Tibial nerve (tissue), 4 donors: ENCODE measurements at regions not wholly inside any gene's neighbourhood (a gene's known extent, or its start where the extent isn't known, plus 50 kb on each side); places are given as distances from the start of the nearest gene placed in this dataset.

ENCODE experiments used
- DNase-seq, 2 donors: peaks; one replicate each; pipeline ENCODE4 v3.0.0-alpha.2; 2019; ENCODE audit warnings: low spot score in 2 of 2
- H3K27ac ChIP-seq, 4 donors: fragments of 200-600 bp; sonication (generic) in 3 of 4; one replicate each; pipeline ENCODE4 v1.5.1; 2017 to 2019; ENCODE audit warnings: mild to moderate bottlenecking in 1 of 4
- H3K27me3 ChIP-seq, 2 donors: fragments of 200-600 bp; sonication (generic) in 1 of 2; one replicate each; pipeline versions ENCODE4 v1.5.1 to v1.6.0; 2017 to 2019
- H3K36me3 ChIP-seq, 3 donors: fragments of 200-600 bp; sonication (generic); one replicate each; pipeline ENCODE4 v1.5.1; 2018 to 2019
- H3K4me1 ChIP-seq, 4 donors: fragments of 200-600 bp; sonication (generic) in 3 of 4; one replicate each; pipeline ENCODE4 v1.5.1; 2017 to 2019
- H3K4me3 ChIP-seq, 4 donors: fragments of 200-600 bp; sonication (generic) in 3 of 4; one replicate each; pipeline ENCODE4 v1.5.1; 2017 to 2019; ENCODE audit warnings: mild to moderate bottlenecking in 1 of 4, moderate library complexity in 1 of 4
- H3K9me3 ChIP-seq, 4 donors: fragments of 200-600 bp; sonication (generic) in 3 of 4; one replicate each; pipeline ENCODE4 v1.5.1; 2017 to 2019
- CTCF ChIP-seq, 5 experiments: fragments of 200-600 bp in 3 of 5; fragments of 450-650 bp in 2 of 5; sonication (generic) in 3 of 5; IDR thresholded peaks; one replicate each; pipeline ENCODE4 v1.5.1; 2016 to 2019; ENCODE audit warnings: antibody characterized with exemption in 5 of 5, mild to moderate bottlenecking in 3 of 5, moderate library complexity in 2 of 5
- EP300 ChIP-seq, 2 donors: sonication (generic); formaldehyde crosslinking; IDR thresholded peaks; one replicate each; pipeline ENCODE4 v1.6.1; 2017; ENCODE audit warnings: antibody characterized with exemption in 2 of 2, mild to moderate bottlenecking in 1 of 2
- POLR2A ChIP-seq, 2 donors: fragments of 450-650 bp; IDR thresholded peaks; one replicate each; pipeline ENCODE4 v1.6.1; 2017; ENCODE audit warnings: antibody characterized with exemption in 2 of 2, mild to moderate bottlenecking in 2 of 2, moderate library complexity in 2 of 2
- WGBS, 2 donors: methylation state at CpG; one replicate each; pipeline ENCODE4 v1.1.5; 2018; 5-methylcytosine and 5-hydroxymethylcytosine counted together

GRCh38 chr9:38198140-38198539 lies 129.1 kb upstream of the SHB start:
- WGBS, 2 donors = 91 to 95% methylated on average over 6 of the region's 6 CpGs
- TF ChIP-seq EP300 (IDR thresholded peaks at IDR 0.05) (no peak), POLR2A (IDR thresholded peaks at IDR 0.05) (no peak), CTCF (IDR thresholded peaks at IDR 0.05) (no peak)
- DNase-seq = no peak
- H3K27me3 ChIP-seq = no peaks in the 10 kb centered on the region
- no peaks in the 10 kb centered on the region for H3K36me3 ChIP-seq
- peaks cover 0 to 5% (median 0%) of the 10 kb centered on the region in 4 donors for H3K4me1 ChIP-seq
- no peaks in the 10 kb centered on the region for H3K9me3 ChIP-seq
- H3K27ac ChIP-seq = no peak overlapping the region
- no peak overlapping the region for H3K4me3 ChIP-seq

- no peak for DNase-seq
- 38 to 50% methylated on average over 3 of the region's 3 CpGs for WGBS, 2 donors
- Histone ChIP-seq H3K4me1 (peaks cover 0 to 5% (median 0%) of the 10 kb centered on the region in 4 donors), H3K27ac (no peak overlapping the region), H3K9me3 (no peaks in the 10 kb centered on the region), H3K36me3 (no peaks in the 10 kb centered on the region), H3K27me3 (no peaks in the 10 kb centered on the region), H3K4me3 (no peak overlapping the region)
- TF ChIP-seq POLR2A (IDR thresholded peaks at IDR 0.05) = no peak
- TF ChIP-seq CTCF (IDR thresholded peaks at IDR 0.05) = no peak
- TF ChIP-seq EP300 (IDR thresholded peaks at IDR 0.05) = no peak
Measured at GRCh38 chr9:38196714-38197113, 127.7 kb upstream of the SHB start.

- H3K36me3 ChIP-seq = no peaks in the 10 kb centered on the region
- peaks cover 0 to 5% (median 0%) of the 10 kb centered on the region in 4 donors for H3K4me1 ChIP-seq
- no peak overlapping the region for H3K4me3 ChIP-seq
- WGBS, 2 donors = 36 to 40% methylated on average over 7 of the region's 7 CpGs
- no peaks in the 10 kb centered on the region for H3K9me3 ChIP-seq
- no peaks in the 10 kb centered on the region for H3K27me3 ChIP-seq
- no peak overlapping the region for H3K27ac ChIP-seq
- DNase-seq = no peak
- TF ChIP-seq CTCF (IDR thresholded peaks at IDR 0.05) (no peak), POLR2A (IDR thresholded peaks at IDR 0.05) (no peak), EP300 (IDR thresholded peaks at IDR 0.05) (no peak)
Measured at GRCh38 chr9:38195737-38196161, 126.7 kb upstream of the SHB start.

- Histone ChIP-seq H3K36me3 (no peaks in the 10 kb centered on the region), H3K27ac (no peak overlapping the region), H3K4me1 (peaks cover 0 to 5% (median 0%) of the 10 kb centered on the region in 4 donors), H3K4me3 (no peak overlapping the region), H3K9me3 (no peaks in the 10 kb centered on the region), H3K27me3 (no peaks in the 10 kb centered on the region)
- no peak for DNase-seq
- WGBS, 2 donors = 70 to 75% methylated on average over 4 of the region's 4 CpGs
- TF ChIP-seq CTCF (IDR thresholded peaks at IDR 0.05) = no peak
- no peak for TF ChIP-seq EP300 (IDR thresholded peaks at IDR 0.05)
- TF ChIP-seq POLR2A (IDR thresholded peaks at IDR 0.05) = no peak
Measured at GRCh38 chr9:38194870-38195269, 125.8 kb upstream of the SHB start.

GRCh38 chr9:38192731-38193265 lies 123.8 kb upstream of the SHB start:
- Histone ChIP-seq H3K4me1 (peaks cover 0 to 5% (median 0%) of the 10 kb centered on the region in 4 donors), H3K36me3 (no peaks in the 10 kb centered on the region), H3K27me3 (no peaks in the 10 kb centered on the region), H3K27ac (no peak overlapping the region), H3K9me3 (no peaks in the 10 kb centered on the region), H3K4me3 (no peak overlapping the region)
- WGBS, 2 donors = 57 to 64% methylated on average over 4 of the region's 4 CpGs
- TF ChIP-seq EP300 (IDR thresholded peaks at IDR 0.05) (no peak), POLR2A (IDR thresholded peaks at IDR 0.05) (no peak), CTCF (IDR thresholded peaks at IDR 0.05) (no peak)
- DNase-seq = no peak
